ENCODE measurements at regions not wholly inside any gene's neighbourhood (a gene's known extent, or its start where the extent isn't known, plus 50 kb on each side); places are given as distances from the start of the nearest gene placed in this dataset.
"Not testable (repeated sequence)": the region's sequence is repeated elsewhere in the genome, so short reads cannot be mapped to it uniquely, and the experiment has no call there.

DNA sequence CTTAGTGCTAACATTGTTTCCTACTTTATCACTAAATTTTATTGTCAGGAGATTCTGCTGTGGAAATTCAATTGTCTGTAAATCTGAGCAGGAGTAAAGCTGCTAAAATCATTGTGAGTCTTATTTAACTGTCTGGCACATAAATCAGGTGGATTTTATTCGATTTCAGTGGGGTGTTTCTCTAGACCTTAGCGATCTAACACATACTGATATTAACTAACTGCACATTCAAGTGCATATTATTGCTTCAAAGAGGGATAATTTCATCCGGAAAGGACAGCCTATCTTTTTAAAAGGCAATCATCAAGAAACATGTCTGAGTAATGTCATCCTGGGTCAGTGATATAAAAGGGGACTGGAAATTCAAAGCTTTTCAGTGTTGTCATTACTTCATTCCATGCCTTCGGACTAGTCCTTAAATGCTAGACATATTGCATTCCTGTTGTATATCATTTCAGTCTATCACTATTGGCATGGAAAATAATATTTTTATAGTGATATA, 388.7 kb downstream of the PCDH10 start:
- intact Hi-C loops (cut with DNase I): no loop called here
- H3K27me3 ChIP-seq: no peaks in the 10 kb centered on the region
- H3K27ac ChIP-seq: no peak overlapping the region
- DNase-seq (no peak), ATAC-seq (no peak)
- 62 to 71% methylated on average over 4 of the region's 4 CpGs for WGBS, 2 donors
- no peak overlapping the region for H3K4me3 ChIP-seq
- TF ChIP-seq, protein P1, sequence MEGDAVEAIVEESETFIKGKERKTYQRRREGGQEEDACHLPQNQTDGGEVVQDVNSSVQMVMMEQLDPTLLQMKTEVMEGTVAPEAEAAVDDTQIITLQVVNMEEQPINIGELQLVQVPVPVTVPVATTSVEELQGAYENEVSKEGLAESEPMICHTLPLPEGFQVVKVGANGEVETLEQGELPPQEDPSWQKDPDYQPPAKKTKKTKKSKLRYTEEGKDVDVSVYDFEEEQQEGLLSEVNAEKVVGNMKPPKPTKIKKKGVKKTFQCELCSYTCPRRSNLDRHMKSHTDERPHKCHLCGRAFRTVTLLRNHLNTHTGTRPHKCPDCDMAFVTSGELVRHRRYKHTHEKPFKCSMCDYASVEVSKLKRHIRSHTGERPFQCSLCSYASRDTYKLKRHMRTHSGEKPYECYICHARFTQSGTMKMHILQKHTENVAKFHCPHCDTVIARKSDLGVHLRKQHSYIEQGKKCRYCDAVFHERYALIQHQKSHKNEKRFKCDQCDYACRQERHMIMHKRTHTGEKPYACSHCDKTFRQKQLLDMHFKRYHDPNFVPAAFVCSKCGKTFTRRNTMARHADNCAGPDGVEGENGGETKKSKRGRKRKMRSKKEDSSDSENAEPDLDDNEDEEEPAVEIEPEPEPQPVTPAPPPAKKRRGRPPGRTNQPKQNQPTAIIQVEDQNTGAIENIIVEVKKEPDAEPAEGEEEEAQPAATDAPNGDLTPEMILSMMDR (IDR thresholded peaks at IDR 0.05): no peak
- no peaks in the 10 kb centered on the region for H3K4me1 ChIP-seq
- no peaks in the 10 kb centered on the region for H3K9me3 ChIP-seq
- H3K36me3 ChIP-seq: no peaks in the 10 kb centered on the region

DNA sequence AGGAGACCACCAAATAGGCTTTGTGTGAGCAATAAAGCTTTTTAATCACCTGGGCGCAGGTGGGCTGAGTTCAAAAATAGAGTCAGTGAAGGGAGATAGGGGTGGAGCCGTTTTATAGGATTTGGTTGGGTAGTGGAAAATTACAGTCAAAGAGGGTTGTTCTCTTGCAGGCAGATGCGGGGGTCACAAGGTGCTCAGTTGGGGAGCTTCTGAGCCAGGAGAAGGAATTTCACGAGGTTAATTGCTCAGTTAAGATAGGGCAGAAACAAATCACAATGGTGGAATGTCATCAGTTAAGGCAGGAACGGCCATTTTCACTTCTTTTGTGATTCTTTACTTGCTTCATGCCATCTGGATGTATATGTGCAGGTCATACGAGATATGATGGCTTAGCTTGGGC, 385.1 kb downstream of the PCDH10 start:
- 67 to 76% methylated on average over 6 of the region's 6 CpGs for WGBS, 2 donors
- H3K4me3 ChIP-seq; H3K9me3 ChIP-seq; intact Hi-C loops (cut with DNase I); H3K4me1 ChIP-seq; DNase-seq; ATAC-seq; H3K27me3 ChIP-seq; H3K27ac ChIP-seq; H3K36me3 ChIP-seq: not testable (repeated sequence)

GRCh38 chr4:133524369-133524768, 375.3 kb downstream of the PCDH10 start:
- intact Hi-C loops (cut with DNase I): no loop called here
- no peaks in the 10 kb centered on the region for H3K36me3 ChIP-seq
- 41 to 46% methylated on average over 1 of the region's 1 CpG for WGBS, 2 donors
- TF ChIP-seq, protein P1 (IDR thresholded peaks at IDR 0.05): no peak
- H3K9me3 ChIP-seq: no peaks in the 10 kb centered on the region
- no peak overlapping the region for H3K27ac ChIP-seq
- no peak overlapping the region for H3K4me3 ChIP-seq
- no peak for DNase-seq
- H3K27me3 ChIP-seq: no peaks in the 10 kb centered on the region
- no peaks in the 10 kb centered on the region for H3K4me1 ChIP-seq
- no peak for ATAC-seq

DNA sequence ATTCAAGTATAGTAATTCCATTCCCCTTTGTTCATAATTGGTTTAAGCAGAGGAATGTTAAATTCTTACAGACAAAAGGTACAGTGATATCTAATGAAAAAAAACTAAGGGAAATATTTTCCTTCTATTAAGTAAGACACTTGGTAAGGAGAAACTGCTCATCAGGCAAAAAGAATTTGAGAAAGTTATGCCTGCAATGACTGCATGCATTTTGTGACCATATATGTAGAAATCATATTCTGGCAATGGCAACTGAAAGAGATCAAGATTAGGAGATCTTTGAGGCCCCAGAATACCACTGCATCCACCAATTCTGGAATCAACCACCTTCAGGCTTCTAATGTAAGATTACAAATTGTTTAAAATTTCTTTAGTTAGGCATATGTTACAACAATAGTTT, 364.8 kb downstream of the PCDH10 start:
- TF ChIP-seq, protein P1 (IDR thresholded peaks at IDR 0.05): no peak
- no peaks in the 10 kb centered on the region for H3K4me1 ChIP-seq
- H3K27ac ChIP-seq: no peak overlapping the region
- no peaks in the 10 kb centered on the region for H3K36me3 ChIP-seq
- H3K27me3 ChIP-seq: no peaks in the 10 kb centered on the region
- H3K4me3 ChIP-seq: no peak overlapping the region
- ATAC-seq (no peak), DNase-seq (no peak)
- intact Hi-C loops (cut with DNase I): no loop called here
- H3K9me3 ChIP-seq: peaks cover 0 to 32% (median 0%) of the 10 kb centered on the region in 11 donors

GRCh38 chr4:133498149-133498548, 349.1 kb downstream of the PCDH10 start:
- 83 to 88% methylated on average over 6 of the region's 6 CpGs for WGBS, 2 donors
- no peak overlapping the region for H3K27ac ChIP-seq
- H3K4me3 ChIP-seq: no peak overlapping the region
- no peak for DNase-seq
- H3K9me3 ChIP-seq: peaks cover 0 to 4% (median 0%) of the 10 kb centered on the region in 11 donors
- H3K36me3 ChIP-seq: no peaks in the 10 kb centered on the region
- no peak for ATAC-seq
- no peaks in the 10 kb centered on the region for H3K4me1 ChIP-seq
- intact Hi-C loops (cut with DNase I): loop anchor here in 1 of 10 donors (5.0 kb wide), 1 partner anchor 1194 kb away; no protein-coding TSS in a partner anchor
- H3K27me3 ChIP-seq: no peaks in the 10 kb centered on the region
- TF ChIP-seq, protein P1 (IDR thresholded peaks at IDR 0.05): no peak
